MM.1S (cell line): ENCODE measurements at regions not wholly inside any gene's neighbourhood (a gene's known extent, or its start where the extent isn't known, plus 50 kb on each side); places are given as distances from the start of the nearest gene placed in this dataset.
"Not testable (repeated sequence)": the region's sequence is repeated elsewhere in the genome, so short reads cannot be mapped to it uniquely, and the experiment has no call there.

Experiments
- EZH2 ChIP-seq: fragments of 300-600 bp; sonication (generic); optimal IDR thresholded peaks from 2 replicates; pipeline ENCODE3; 2017; ENCODE audit warnings: low read depth, mild to moderate bottlenecking, antibody characterized with exemption, low read length, mixed read lengths
- TF ChIP-seq, protein P1 (sequence below): fragments of 300-600 bp; sonication (generic); IDR thresholded peaks from 2 replicates; pipeline ENCODE4 v1.5.1; 2016; ENCODE audit warnings: antibody characterized with exemption, low read length, mixed read lengths

DNA sequence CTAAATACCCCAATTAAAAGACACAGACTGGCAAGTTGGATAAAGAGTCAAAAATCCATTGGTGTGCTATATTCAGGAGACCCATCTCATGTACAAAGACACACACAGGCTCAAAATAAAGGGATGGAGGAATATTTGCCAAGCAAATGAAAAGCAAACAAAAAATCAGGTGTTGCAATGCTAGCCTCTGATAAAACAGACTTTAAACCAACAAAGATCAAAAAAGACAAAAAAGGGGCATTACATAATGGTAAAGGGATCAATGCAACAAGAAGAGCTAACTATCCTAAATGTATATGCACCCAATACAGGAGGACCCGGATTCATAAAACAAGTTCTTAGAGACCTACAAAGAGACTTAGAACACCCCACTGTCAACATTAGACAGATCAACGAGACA is 177.4 kb downstream of the RAMP3 start:
- TF ChIP-seq, protein P1, sequence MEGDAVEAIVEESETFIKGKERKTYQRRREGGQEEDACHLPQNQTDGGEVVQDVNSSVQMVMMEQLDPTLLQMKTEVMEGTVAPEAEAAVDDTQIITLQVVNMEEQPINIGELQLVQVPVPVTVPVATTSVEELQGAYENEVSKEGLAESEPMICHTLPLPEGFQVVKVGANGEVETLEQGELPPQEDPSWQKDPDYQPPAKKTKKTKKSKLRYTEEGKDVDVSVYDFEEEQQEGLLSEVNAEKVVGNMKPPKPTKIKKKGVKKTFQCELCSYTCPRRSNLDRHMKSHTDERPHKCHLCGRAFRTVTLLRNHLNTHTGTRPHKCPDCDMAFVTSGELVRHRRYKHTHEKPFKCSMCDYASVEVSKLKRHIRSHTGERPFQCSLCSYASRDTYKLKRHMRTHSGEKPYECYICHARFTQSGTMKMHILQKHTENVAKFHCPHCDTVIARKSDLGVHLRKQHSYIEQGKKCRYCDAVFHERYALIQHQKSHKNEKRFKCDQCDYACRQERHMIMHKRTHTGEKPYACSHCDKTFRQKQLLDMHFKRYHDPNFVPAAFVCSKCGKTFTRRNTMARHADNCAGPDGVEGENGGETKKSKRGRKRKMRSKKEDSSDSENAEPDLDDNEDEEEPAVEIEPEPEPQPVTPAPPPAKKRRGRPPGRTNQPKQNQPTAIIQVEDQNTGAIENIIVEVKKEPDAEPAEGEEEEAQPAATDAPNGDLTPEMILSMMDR = not testable (repeated sequence)
- TF ChIP-seq EZH2 = not testable (repeated sequence)
